WTC11 (cell line): ENCODE measurements at regions not wholly inside any gene's neighbourhood (a gene's known extent, or its start where the extent isn't known, plus 50 kb on each side); places are given as distances from the start of the nearest gene placed in this dataset.

Source experiments
- CREM ChIP-seq: sonication (generic); formaldehyde crosslinking; IDR thresholded peaks from 2 replicates; pipeline ENCODE4 v1.8.1; 2022; ENCODE audit warnings: mild to moderate bottlenecking, missing genetic modification reagents, moderate library complexity
- CTCF ChIP-seq: fragments of 200-600 bp; IDR thresholded peaks from 2 replicates; pipeline ENCODE4 v1.8.0; 2022; ENCODE audit warnings: antibody characterized with exemption
- E2F1 ChIP-seq: sonication (generic); formaldehyde crosslinking; IDR thresholded peaks from 2 replicates; pipeline ENCODE4 v1.8.0; 2022; ENCODE audit warnings: mild to moderate bottlenecking, missing genetic modification reagents
- ELF4 ChIP-seq: sonication (generic); formaldehyde crosslinking; IDR thresholded peaks from 2 replicates; pipeline ENCODE4 v1.8.1; 2022; ENCODE audit warnings: low read depth, mild to moderate bottlenecking, moderate library complexity, missing genetic modification reagents
- JUN ChIP-seq: sonication (generic); formaldehyde crosslinking; IDR thresholded peaks from 2 replicates; pipeline ENCODE4 v1.8.0; 2023; ENCODE audit warnings: mild to moderate bottlenecking, missing genetic modification reagents
- MAX ChIP-seq: sonication (generic); formaldehyde crosslinking; IDR thresholded peaks from 2 replicates; pipeline ENCODE4 v1.8.0; 2022; ENCODE audit warnings: mild to moderate bottlenecking, missing genetic modification reagents
- NR2C2 ChIP-seq: sonication (generic); formaldehyde crosslinking; IDR thresholded peaks from 2 replicates; pipeline ENCODE4 v1.8.0; 2022; ENCODE audit warnings: mild to moderate bottlenecking, missing genetic modification reagents
- TCF7 ChIP-seq: sonication (generic); formaldehyde crosslinking; IDR thresholded peaks from 2 replicates; pipeline ENCODE4 v1.8.0; 2022; ENCODE audit warnings: mild to moderate bottlenecking, low read depth, missing genetic modification reagents, moderate library complexity
- TEAD4 ChIP-seq: sonication (generic); formaldehyde crosslinking; IDR thresholded peaks from 2 replicates; pipeline ENCODE4 v1.8.0; 2022; ENCODE audit warnings: mild to moderate bottlenecking, missing genetic modification reagents
- TP53 ChIP-seq: sonication (generic); formaldehyde crosslinking; IDR thresholded peaks from 2 replicates; pipeline ENCODE4 v1.8.1; 2023; ENCODE audit warnings: mild to moderate bottlenecking, missing genetic modification reagents
- ZNF281 ChIP-seq: sonication (generic); formaldehyde crosslinking; IDR thresholded peaks from 2 replicates; pipeline ENCODE4 v1.8.0; 2023; ENCODE audit warnings: mild to moderate bottlenecking, missing genetic modification reagents
- TF ChIP-seq, protein P1 (sequence below): sonication (generic); formaldehyde crosslinking; IDR thresholded peaks from 2 replicates; pipeline ENCODE4 v1.8.0; 2023; ENCODE audit warnings: missing genetic modification reagents, mild to moderate bottlenecking, borderline replicate concordance
- TF ChIP-seq, protein P2 (sequence below): sonication (generic); formaldehyde crosslinking; IDR thresholded peaks from 2 replicates; pipeline ENCODE4 v1.8.1; 2022; ENCODE audit warnings: missing genetic modification reagents, borderline replicate concordance

DNA sequence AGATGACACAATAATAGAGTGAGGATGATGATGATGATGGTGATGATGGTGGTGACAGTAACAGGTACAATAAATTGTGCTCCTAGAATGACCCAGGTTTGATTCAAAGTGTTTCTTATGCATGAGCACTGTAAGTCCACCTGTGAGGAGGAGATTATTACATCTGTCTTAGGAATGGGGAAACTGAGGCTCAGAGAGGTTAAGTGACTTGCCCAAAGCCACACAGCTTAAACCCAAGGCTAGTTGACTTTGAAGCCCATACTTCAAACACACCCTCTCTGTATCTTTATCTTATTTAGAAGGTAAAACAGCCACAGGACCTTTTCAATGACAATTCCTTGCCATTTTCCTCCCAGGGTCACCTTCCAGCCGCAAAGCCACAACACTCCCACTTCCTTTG is 88.9 kb downstream of the MIAT start:
- TF ChIP-seq CTCF (no peak), CREM (CRISPR knock-in tag) (no peak), E2F1 (CRISPR knock-in tag) (no peak), MAX (CRISPR knock-in tag) (no peak), NR2C2 (no peak), TCF7 (CRISPR knock-in tag) (no peak), ELF4 (CRISPR knock-in tag) (no peak), TEAD4 (CRISPR knock-in tag) (no peak), JUN (CRISPR knock-in tag) (no peak), TP53 (no peak), ZNF281 (CRISPR knock-in tag) (no peak)
- TF ChIP-seq, protein P1, sequence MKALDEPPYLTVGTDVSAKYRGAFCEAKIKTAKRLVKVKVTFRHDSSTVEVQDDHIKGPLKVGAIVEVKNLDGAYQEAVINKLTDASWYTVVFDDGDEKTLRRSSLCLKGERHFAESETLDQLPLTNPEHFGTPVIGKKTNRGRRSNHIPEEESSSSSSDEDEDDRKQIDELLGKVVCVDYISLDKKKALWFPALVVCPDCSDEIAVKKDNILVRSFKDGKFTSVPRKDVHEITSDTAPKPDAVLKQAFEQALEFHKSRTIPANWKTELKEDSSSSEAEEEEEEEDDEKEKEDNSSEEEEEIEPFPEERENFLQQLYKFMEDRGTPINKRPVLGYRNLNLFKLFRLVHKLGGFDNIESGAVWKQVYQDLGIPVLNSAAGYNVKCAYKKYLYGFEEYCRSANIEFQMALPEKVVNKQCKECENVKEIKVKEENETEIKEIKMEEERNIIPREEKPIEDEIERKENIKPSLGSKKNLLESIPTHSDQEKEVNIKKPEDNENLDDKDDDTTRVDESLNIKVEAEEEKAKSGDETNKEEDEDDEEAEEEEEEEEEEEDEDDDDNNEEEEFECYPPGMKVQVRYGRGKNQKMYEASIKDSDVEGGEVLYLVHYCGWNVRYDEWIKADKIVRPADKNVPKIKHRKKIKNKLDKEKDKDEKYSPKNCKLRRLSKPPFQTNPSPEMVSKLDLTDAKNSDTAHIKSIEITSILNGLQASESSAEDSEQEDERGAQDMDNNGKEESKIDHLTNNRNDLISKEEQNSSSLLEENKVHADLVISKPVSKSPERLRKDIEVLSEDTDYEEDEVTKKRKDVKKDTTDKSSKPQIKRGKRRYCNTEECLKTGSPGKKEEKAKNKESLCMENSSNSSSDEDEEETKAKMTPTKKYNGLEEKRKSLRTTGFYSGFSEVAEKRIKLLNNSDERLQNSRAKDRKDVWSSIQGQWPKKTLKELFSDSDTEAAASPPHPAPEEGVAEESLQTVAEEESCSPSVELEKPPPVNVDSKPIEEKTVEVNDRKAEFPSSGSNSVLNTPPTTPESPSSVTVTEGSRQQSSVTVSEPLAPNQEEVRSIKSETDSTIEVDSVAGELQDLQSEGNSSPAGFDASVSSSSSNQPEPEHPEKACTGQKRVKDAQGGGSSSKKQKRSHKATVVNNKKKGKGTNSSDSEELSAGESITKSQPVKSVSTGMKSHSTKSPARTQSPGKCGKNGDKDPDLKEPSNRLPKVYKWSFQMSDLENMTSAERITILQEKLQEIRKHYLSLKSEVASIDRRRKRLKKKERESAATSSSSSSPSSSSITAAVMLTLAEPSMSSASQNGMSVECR: no peak
- TF ChIP-seq, protein P2, sequence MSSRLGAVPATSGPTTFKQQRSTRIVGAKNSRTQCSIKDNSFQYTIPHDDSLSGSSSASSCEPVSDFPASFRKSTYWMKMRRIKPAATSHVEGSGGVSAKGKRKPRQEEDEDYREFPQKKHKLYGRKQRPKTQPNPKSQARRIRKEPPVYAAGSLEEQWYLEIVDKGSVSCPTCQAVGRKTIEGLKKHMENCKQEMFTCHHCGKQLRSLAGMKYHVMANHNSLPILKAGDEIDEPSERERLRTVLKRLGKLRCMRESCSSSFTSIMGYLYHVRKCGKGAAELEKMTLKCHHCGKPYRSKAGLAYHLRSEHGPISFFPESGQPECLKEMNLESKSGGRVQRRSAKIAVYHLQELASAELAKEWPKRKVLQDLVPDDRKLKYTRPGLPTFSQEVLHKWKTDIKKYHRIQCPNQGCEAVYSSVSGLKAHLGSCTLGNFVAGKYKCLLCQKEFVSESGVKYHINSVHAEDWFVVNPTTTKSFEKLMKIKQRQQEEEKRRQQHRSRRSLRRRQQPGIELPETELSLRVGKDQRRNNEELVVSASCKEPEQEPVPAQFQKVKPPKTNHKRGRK (CRISPR knock-in tag): no peak
